ENCODE measurements at regions not wholly inside any gene's neighbourhood (a gene's known extent, or its start where the extent isn't known, plus 50 kb on each side); places are given as distances from the start of the nearest gene placed in this dataset.

- TF ChIP-seq EZH2phosphoT487 (IDR thresholded peaks at IDR 0.05; ENCODE audit: low read depth, severe bottlenecking, unreplicated experiment): no peak
- no peak for TF ChIP-seq CTCF (IDR thresholded peaks at IDR 0.05; ENCODE audit: poor library complexity)
These were observed 200.8 kb upstream of the MEF2C start for GRCh38 chr5:89083791-89084190.
